ENCODE measurements at regions not wholly inside any gene's neighbourhood (a gene's known extent, or its start where the extent isn't known, plus 50 kb on each side); places are given as distances from the start of the nearest gene placed in this dataset.

DNA sequence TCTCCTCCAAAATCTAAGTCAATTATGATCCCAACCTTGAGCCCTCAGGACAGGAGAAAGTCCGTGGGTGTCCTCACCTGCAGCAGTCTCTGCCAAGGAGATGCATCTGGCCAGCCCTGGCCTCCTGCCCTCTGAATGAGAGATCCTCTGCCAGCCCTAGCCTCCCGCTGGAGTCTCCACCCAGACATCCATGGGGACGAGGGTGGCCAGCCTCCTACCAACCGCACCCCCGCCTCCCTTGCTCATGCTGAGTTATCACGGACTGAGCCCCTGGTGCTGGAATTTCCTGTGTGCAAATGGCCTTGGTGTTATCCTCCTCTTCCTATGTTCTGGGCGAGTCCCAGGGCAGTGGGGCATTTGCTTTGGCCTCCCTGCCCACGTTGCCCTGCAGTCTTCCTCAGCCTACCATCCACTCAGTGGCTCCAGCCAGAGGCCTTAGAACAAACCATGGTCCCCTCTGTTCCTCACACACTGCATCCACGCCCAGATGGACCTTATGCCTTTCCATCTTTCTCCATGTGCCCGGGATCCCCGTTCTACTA is 116.4 kb downstream of the ACKR3 start:
- ATAC-seq (no peak), DNase-seq (no peak)
- intact Hi-C loops (cut with DNase I, micrococcal nuclease), result no loop called here

DNA sequence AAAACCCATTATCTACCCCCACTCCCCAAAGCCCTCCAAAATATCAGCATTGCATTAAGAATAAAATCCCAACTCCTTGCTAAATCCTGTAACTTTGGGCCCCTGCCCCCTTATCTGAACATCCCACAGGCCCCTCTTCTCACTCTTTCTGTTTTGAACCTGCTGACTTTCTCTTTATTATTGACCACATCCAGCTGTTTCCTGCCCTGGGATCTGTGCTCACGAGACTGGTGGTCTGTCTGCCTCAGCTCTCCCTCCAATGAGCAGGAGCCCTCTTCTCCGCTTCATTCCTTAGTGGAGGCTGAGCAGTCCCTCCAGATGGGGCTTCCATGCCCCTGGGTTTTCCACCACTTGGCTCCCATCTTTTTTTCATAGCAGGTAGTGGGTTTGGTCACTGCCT is 116.9 kb downstream of the ACKR3 start:
- intact Hi-C loops (cut with DNase I, micrococcal nuclease), result no loop called here
- no peak for DNase-seq
- no peak for ATAC-seq

GRCh38 chr2:236687296-236687965 is 117.8 kb downstream of the ACKR3 start:
- intact Hi-C loops (cut with DNase I, micrococcal nuclease), result no loop called here
- no peak for DNase-seq
- no peak for ATAC-seq

DNA sequence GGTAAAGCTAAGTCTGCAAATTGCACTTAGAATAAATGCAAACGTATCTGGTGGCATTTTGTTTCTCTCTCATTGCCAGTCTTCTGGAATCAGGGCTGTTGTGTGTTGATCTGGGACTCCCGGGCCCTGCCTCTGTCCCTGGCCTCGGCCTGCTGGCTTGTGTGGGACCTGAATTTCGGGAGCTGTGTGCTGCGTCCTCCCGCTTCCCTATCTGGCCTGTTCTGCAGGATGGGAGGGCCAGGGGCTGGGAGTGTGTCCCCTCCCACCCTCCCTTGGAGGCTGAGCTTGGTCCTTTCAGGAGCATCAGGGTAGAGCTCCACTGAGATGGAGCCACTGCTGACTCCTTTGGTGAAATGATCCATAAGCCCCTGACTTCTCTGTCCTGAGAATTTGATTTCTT is 118.5 kb downstream of the ACKR3 start:
- DNase-seq, result no peak
- intact Hi-C loops (cut with DNase I, micrococcal nuclease), result no loop called here

GRCh38 chr2:236688563-236689392 is 119.2 kb downstream of the ACKR3 start:
- DNase-seq (no peak), ATAC-seq (no peak)
- intact Hi-C loops (cut with DNase I, micrococcal nuclease), result no loop called here

More for the DNA sequence above, 118.5 kb downstream of the ACKR3 start:
- no peak for ATAC-seq

DNA sequence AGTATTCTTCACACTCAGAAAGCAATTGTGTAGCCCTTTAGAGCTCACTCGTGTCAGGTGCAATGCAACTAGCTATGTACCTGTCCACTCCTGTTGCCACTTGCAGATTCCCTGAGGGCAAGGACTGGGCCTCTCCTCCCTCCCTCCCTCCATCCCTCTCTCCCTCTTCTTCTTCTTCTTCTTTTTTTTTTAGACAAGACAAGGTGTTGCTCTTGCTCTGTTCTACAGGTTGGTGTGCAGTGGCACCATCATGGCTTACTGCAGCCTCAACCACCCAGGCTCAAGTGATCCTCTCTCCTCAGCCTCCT is 119.7 kb downstream of the ACKR3 start:
- DNase-seq (no peak), ATAC-seq (no peak)
- intact Hi-C loops (cut with DNase I, micrococcal nuclease), result no loop called here

GRCh38 chr2:236689981-236690380 is 120.4 kb downstream of the ACKR3 start:
- ATAC-seq (no peak), DNase-seq (no peak)
- intact Hi-C loops (cut with DNase I, micrococcal nuclease), result no loop called here

DNA sequence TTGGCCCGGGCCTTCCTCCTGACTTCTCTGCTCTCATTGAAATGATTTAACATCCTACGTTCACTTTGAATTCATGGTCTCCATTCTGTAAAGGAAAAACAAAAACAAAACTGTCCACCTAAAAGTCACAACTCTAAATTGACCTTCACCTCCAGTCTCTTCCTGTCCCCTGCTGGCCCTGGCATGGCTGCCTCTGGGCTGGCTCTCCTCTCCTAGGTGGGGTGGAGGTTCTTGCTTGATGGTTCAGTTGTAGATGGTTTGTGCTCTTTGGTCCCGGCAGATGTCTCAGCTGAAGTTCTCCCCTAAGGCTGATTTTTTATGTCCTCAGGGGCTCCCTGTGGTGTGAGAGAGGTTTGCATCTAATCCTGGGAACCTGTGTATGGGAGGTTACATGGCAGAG is 121.1 kb downstream of the ACKR3 start:
- DNase-seq (no peak), ATAC-seq (no peak)
- intact Hi-C loops (cut with DNase I, micrococcal nuclease), result no loop called here

DNA sequence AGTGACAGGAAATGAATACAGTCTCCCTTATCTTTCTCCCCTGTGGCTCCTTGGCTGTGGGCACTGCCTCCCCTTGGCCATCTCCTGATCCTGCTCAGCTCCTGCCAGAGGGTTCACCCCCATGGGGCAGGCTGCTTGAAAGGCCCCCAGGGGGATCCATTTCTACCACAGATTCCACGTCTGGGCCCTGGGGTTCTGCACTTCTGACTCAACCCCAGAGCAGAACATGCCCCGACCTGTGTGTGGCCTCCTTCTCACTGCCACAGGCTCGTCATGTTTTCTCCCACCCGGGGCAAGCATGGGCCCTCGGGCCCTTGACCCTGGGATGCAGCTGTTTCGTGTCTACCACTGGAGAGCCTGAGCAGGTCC is 122.2 kb downstream of the ACKR3 start:
- intact Hi-C loops (cut with DNase I, micrococcal nuclease), result no loop called here
- ATAC-seq (no peak), DNase-seq (no peak)

GRCh38 chr2:236692937-236693336 is 123.3 kb downstream of the ACKR3 start:
- no peak for DNase-seq
- intact Hi-C loops (cut with DNase I, micrococcal nuclease), result no loop called here
- ATAC-seq, result no peak

DNA sequence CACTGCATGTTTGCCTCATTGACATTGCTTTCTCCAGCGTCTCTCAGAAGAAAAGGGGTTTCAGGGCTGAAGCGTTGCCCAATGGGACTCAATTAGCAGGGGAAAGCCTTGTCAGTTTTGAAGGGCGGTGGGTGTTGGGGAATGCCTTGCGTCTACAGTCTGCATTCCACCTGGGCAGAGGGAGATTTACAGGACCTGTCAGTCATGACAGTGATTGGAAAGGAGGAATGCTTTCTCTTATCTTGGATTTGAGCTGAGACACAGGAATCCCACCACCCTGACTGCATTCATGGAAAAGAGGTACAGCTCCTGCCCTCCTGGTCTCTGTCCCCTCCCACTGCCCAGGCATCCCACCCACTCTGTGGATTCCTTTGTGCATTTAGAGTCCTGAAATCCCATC is 123.9 kb downstream of the ACKR3 start:
- intact Hi-C loops (cut with DNase I, micrococcal nuclease), result no loop called here
- DNase-seq, result no peak
- no peak for ATAC-seq

- intact Hi-C loops (cut with DNase I, micrococcal nuclease), result no loop called here
- no peak for DNase-seq
- ATAC-seq, result no peak
These were observed 124.7 kb downstream of the ACKR3 start for GRCh38 chr2:236694146-236694888.

DNA sequence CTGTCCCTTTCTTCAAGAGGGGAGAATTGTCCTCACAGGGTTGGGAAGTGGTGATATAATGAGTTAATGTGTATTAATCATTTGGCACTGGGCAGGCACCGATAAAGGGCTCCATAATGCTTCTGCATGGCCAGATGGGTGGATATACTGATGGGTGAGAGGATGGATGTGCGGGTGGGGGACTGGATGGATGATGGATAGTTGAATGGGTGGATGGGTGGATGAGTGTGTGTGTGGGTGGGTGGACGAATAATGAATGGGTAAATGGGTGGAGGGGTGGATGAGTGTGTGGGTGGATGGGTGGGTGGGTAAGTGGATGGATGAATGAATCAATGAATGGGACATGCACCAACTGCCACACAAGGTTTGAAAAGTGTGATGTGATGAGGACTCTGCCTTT is 127.2 kb downstream of the ACKR3 start:
- DNase-seq (no peak), ATAC-seq (no peak)
- intact Hi-C loops (cut with DNase I, micrococcal nuclease), result no loop called here

GRCh38 chr2:236698016-236698627 is 128.5 kb downstream of the ACKR3 start:
- DNase-seq (no peak), ATAC-seq (no peak)
- intact Hi-C loops (cut with DNase I, micrococcal nuclease), result no loop called here

DNA sequence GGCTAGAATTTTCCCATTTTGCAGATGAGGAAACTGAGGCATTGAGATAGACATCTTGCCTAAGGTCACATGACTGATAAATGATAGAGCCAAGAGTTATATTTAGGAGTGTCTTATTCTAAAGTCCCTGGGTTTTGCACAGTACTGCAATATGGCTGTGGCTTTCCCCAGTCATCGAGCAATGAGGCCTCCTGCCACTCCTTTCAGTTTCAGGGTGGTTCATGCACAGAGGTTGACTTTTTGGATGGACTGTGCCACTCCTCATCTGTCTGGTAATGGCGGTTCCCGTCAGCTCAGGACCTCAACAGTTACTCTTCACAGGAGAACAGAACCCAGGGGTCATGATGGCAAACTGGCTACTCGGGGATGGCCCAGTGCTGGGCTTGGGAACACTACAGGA is 131.1 kb downstream of the ACKR3 start:
- intact Hi-C loops (cut with DNase I, micrococcal nuclease), result no loop called here
- ATAC-seq, result no peak

GRCh38 chr2:236702657-236703372 is 133.2 kb downstream of the ACKR3 start:
- DNase-seq, result no peak
- ATAC-seq, result no peak

More for the DNA sequence above, 131.1 kb downstream of the ACKR3 start:
- no peak for DNase-seq

DNA sequence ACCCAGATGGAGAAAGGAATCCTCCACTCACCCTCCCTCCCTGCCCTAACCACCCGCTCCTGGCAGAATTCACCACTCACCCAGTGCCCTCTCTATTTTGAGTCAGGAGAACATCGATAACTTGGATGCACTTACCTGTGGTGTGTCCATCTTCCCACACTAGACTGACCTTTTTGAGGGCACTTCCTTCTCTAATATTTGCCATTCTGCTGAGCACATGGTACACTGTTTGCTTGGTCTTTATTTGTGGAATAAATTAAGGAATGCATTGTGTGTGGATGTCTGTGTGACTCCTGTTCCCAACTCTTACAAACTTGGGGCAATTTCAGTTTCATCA is 133.7 kb downstream of the ACKR3 start:
- no peak for DNase-seq
- intact Hi-C loops (cut with DNase I, micrococcal nuclease), result no loop called here
- no peak for ATAC-seq

More at GRCh38 chr2:236702657-236703372, 133.2 kb downstream of the ACKR3 start:
- intact Hi-C loops (cut with DNase I, micrococcal nuclease), result no loop called here

DNA sequence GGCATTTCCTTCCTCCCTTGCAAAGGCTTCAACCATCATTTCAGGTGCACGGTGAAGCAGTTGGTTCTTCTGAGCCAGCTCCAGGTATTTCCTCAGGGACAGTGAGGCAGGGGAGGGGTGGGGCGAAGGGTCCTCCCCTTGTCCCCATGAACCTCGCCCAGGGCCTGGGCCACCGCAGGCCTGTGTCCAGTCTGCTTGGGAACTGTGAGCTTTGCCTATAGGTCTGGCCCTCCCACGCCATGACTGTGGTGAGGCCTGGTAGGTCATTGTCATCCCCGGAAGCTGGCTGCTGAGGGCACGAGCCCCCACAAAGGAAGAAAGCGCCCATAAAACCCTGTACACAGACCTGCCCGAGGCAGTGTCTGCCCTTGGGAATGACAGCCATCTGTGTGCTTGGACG is 134.3 kb downstream of the ACKR3 start:
- ATAC-seq (no peak), DNase-seq (no peak)
- intact Hi-C loops (cut with DNase I, micrococcal nuclease), result no loop called here

DNA sequence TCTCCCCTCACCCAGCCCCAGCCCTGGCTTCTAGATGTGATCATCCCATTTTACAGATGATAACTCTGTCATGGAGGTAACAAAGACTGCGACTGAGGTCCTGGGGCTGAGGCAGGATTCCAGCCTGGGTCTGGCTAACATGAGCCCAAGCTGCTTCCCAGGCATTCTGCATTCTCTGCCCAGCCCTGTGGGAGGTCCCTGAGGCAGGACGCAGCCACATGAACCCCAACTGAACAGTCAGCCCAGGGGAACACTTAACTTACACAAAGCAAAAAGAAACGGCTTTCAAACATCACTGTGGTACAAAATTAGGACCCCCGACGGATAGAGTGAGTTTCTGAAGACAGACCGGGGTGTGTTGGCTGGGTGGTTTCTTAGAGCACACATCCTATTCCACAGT is 135.3 kb downstream of the ACKR3 start:
- intact Hi-C loops (cut with DNase I, micrococcal nuclease), result no loop called here
- ATAC-seq, result no peak
- DNase-seq, result no peak
